T-helper 2 cell treated with Interferon-gamma antibody and Interleukin-4, amounts not matched to agents 5 μg/mL and 100 μg/mL, for 36 hours (primary cell): ENCODE measurements at regions not wholly inside any gene's neighbourhood (a gene's known extent, or its start where the extent isn't known, plus 50 kb on each side); places are given as distances from the start of the nearest gene placed in this dataset.

Source experiments
- DNase-seq: peaks from one replicate; pipeline ENCODE4 v3.0.0; 2021; ENCODE audit warnings: low spot score
- H3K27ac Mint-ChIP-seq: one replicate; pipeline ENCODE4 v1.8.0; 2021; ENCODE audit warnings: mild to moderate bottlenecking, mixed read lengths
- H3K27me3 Mint-ChIP-seq: one replicate; pipeline ENCODE4 v1.8.0; 2021; ENCODE audit warnings: low read depth, mixed read lengths
- H3K36me3 Mint-ChIP-seq: one replicate; pipeline ENCODE4 v1.8.0; 2021; ENCODE audit warnings: low read depth, mixed read lengths
- H3K4me1 Mint-ChIP-seq: one replicate; pipeline ENCODE4 v1.8.0; 2021; ENCODE audit warnings: low read depth, mixed read lengths
- H3K4me3 Mint-ChIP-seq: one replicate; pipeline ENCODE4 v1.8.0; 2022; ENCODE audit warnings: mild to moderate bottlenecking, moderate library complexity, mixed read lengths
- H3K9me3 Mint-ChIP-seq: one replicate; pipeline ENCODE4 v1.8.0; 2021; ENCODE audit warnings: mixed read lengths

DNA sequence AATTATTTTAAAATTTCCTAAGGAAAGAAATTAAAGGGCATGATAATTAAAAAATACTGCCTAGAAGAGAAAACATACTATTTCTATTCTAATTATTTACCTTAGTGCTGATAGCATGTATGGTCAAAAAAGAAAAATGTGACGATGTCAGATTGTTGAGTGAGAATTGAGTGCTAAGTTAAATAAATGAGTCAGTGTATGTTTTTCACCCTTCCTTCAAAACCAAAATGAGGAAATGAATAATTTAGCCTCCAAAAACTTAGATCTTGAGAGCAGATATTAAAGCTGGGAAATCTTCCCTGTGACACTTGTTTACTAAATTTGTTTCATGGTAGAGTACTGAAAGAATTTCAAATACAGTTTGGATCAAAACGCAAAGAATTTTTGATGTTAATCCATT is 58.6 kb upstream of the NYAP2 start:
- Mint-ChIP-seq H3K9me3 (no peaks in the 10 kb centered on the region), H3K27me3 (no peaks in the 10 kb centered on the region), H3K36me3 (no peaks in the 10 kb centered on the region), H3K27ac (no peak overlapping the region), H3K4me3 (no peak overlapping the region), H3K4me1 (no peaks in the 10 kb centered on the region)
- DNase-seq, result no peak

GRCh38 chr2:225337183-225337582 is 62.3 kb upstream of the NYAP2 start:
- no peak for DNase-seq
- Mint-ChIP-seq H3K27me3 (no peaks in the 10 kb centered on the region), H3K9me3 (no peaks in the 10 kb centered on the region), H3K4me1 (no peaks in the 10 kb centered on the region), H3K36me3 (no peaks in the 10 kb centered on the region), H3K4me3 (no peak overlapping the region), H3K27ac (no peak overlapping the region)

DNA sequence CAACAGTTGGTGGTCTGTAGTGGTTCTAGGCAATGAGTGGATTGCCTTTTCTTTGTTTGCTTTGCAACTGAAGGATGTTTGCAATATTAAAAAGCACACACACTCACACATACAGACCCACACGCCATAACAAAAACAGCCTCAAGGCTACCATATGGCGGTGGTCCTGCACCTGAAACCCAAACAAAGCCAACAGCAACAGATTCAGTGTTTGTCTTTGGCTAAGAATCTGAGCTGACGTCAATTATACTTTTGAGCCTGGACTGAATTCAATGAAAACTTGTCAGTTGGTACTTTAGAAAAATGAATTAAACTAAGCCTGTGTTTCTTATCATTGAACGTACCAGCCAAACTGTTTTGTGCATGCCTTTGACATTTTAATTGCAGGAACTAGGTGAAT is 65.0 kb upstream of the NYAP2 start:
- Mint-ChIP-seq H3K4me3 (no peak overlapping the region), H3K36me3 (no peaks in the 10 kb centered on the region), H3K4me1 (no peaks in the 10 kb centered on the region), H3K9me3 (no peaks in the 10 kb centered on the region), H3K27me3 (no peaks in the 10 kb centered on the region), H3K27ac (no peak overlapping the region)
- no peak for DNase-seq

- H3K4me3 Mint-ChIP-seq, result no peak overlapping the region
- H3K27me3 Mint-ChIP-seq, result no peaks in the 10 kb centered on the region
- H3K36me3 Mint-ChIP-seq, result no peaks in the 10 kb centered on the region
- no peaks in the 10 kb centered on the region for H3K9me3 Mint-ChIP-seq
- no peaks in the 10 kb centered on the region for H3K4me1 Mint-ChIP-seq
- H3K27ac Mint-ChIP-seq, result no peak overlapping the region
- no peak for DNase-seq
Observed at GRCh38 chr2:225328192-225328591, 71.3 kb upstream of the NYAP2 start.

- DNase-seq, result no peak
- H3K9me3 Mint-ChIP-seq, result no peaks in the 10 kb centered on the region
- H3K27ac Mint-ChIP-seq, result no peak overlapping the region
- no peaks in the 10 kb centered on the region for H3K4me1 Mint-ChIP-seq
- no peak overlapping the region for H3K4me3 Mint-ChIP-seq
- no peaks in the 10 kb centered on the region for H3K27me3 Mint-ChIP-seq
- H3K36me3 Mint-ChIP-seq, result no peaks in the 10 kb centered on the region
Observed at GRCh38 chr2:225326969-225327368, 72.5 kb upstream of the NYAP2 start.

- Mint-ChIP-seq H3K27ac (no peak overlapping the region), H3K4me3 (no peak overlapping the region), H3K4me1 (no peaks in the 10 kb centered on the region), H3K27me3 (no peaks in the 10 kb centered on the region), H3K36me3 (no peaks in the 10 kb centered on the region), H3K9me3 (no peaks in the 10 kb centered on the region)
- DNase-seq, result no peak
Observed at GRCh38 chr2:225319872-225320271, 79.6 kb upstream of the NYAP2 start.

- Mint-ChIP-seq H3K36me3 (no peaks in the 10 kb centered on the region), H3K27me3 (no peaks in the 10 kb centered on the region), H3K27ac (no peak overlapping the region), H3K4me1 (no peaks in the 10 kb centered on the region), H3K9me3 (no peaks in the 10 kb centered on the region), H3K4me3 (no peak overlapping the region)
- no peak for DNase-seq
Observed at GRCh38 chr2:225318440-225318839, 81.1 kb upstream of the NYAP2 start.

DNA sequence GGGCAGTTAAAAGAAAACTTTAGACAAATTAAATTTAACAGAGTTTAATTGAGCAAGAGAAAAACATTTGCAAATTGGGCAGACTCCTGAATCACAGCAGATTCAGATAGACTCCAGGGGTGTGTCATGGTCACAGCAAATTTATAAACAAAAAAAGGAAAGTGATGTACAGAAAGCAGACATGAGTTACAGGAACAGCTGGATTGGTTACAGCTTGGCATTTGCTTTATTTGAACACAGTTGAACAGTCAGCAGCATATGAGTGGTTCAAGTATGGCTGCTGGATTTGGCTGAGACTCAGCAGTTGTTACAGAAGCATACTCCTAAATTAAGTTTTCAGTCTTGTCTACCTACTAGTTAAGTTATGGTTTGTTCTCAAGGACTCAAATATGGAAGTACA is 82.3 kb upstream of the NYAP2 start:
- no peaks in the 10 kb centered on the region for H3K4me1 Mint-ChIP-seq
- DNase-seq, result no peak
- no peaks in the 10 kb centered on the region for H3K9me3 Mint-ChIP-seq

DNA sequence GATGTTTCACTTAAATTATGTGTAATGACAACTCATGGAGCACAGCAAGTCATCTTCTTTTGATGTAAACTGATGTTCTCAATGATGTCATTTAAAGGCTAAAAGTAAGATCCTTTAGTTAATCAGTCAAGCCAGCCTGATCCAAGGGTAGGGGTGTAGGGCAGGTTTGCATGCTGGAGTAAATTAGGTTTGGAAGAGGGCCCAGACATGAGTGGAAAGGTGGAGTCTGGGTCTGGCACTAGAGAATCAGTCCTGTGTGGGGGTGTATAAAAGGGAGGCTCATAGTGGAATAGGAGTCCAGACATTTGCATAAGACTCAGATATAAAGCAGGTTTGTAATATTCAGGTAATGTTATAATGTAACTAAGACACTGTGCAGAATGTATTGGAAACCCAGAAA is 88.8 kb upstream of the NYAP2 start:
- no peaks in the 10 kb centered on the region for H3K36me3 Mint-ChIP-seq
- peak overlapping the region; percentile 32 for H3K27ac Mint-ChIP-seq
- H3K4me1 Mint-ChIP-seq, result no peaks in the 10 kb centered on the region
- no peaks in the 10 kb centered on the region for H3K27me3 Mint-ChIP-seq
- no peaks in the 10 kb centered on the region for H3K9me3 Mint-ChIP-seq
- no peak for DNase-seq
- no peak overlapping the region for H3K4me3 Mint-ChIP-seq

More for the DNA sequence above, 82.3 kb upstream of the NYAP2 start:
- Mint-ChIP-seq H3K27me3 (no peaks in the 10 kb centered on the region), H3K4me3 (no peak overlapping the region), H3K27ac (no peak overlapping the region), H3K36me3 (no peaks in the 10 kb centered on the region)

- Mint-ChIP-seq H3K4me3 (no peak overlapping the region), H3K36me3 (no peaks in the 10 kb centered on the region), H3K27me3 (no peaks in the 10 kb centered on the region), H3K9me3 (no peaks in the 10 kb centered on the region), H3K27ac (no peak overlapping the region), H3K4me1 (no peaks in the 10 kb centered on the region)
- DNase-seq, result no peak
Observed at GRCh38 chr2:225309516-225309915, 90.0 kb upstream of the NYAP2 start.

GRCh38 chr2:225296951-225297350 is 102.6 kb upstream of the NYAP2 start:
- H3K9me3 Mint-ChIP-seq, result no peaks in the 10 kb centered on the region
- no peak overlapping the region for H3K4me3 Mint-ChIP-seq
- no peak for DNase-seq
- H3K27ac Mint-ChIP-seq, result no peak overlapping the region
- no peaks in the 10 kb centered on the region for H3K27me3 Mint-ChIP-seq
- no peaks in the 10 kb centered on the region for H3K36me3 Mint-ChIP-seq
- H3K4me1 Mint-ChIP-seq, result no peaks in the 10 kb centered on the region

GRCh38 chr2:225295102-225295501 is 104.4 kb upstream of the NYAP2 start:
- Mint-ChIP-seq H3K36me3 (no peaks in the 10 kb centered on the region), H3K27ac (no peak overlapping the region), H3K9me3 (no peaks in the 10 kb centered on the region), H3K4me1 (no peaks in the 10 kb centered on the region), H3K27me3 (no peaks in the 10 kb centered on the region), H3K4me3 (no peak overlapping the region)
- DNase-seq, result no peak

DNA sequence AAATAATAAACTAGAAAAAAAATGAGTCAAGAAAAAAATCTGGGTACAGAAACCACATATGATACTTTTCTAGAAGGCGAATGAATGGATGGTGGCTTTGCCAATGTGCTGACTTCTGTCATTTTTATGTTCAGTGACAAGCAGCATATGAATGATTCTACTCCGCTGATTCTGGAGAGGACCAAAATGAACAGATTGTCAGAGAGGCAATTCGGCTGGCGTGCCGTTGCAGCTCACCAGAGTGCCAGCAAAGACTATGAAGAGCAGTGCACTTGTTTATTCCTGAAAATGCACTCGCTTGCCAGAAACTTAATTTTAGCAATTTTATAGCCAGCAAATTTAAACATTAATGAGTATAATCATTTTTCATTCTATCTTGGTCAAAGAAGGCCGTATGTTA is 105.9 kb upstream of the NYAP2 start:
- Mint-ChIP-seq H3K27me3 (no peaks in the 10 kb centered on the region), H3K4me1 (no peaks in the 10 kb centered on the region)
- no peak for DNase-seq

GRCh38 chr2:225290757-225291400 is 108.6 kb upstream of the NYAP2 start:
- Mint-ChIP-seq H3K4me3 (no peak overlapping the region), H3K27me3 (no peaks in the 10 kb centered on the region), H3K4me1 (no peaks in the 10 kb centered on the region), H3K9me3 (no peaks in the 10 kb centered on the region), H3K27ac (no peak overlapping the region), H3K36me3 (no peaks in the 10 kb centered on the region)
- no peak for DNase-seq

More for the DNA sequence above, 105.9 kb upstream of the NYAP2 start:
- no peaks in the 10 kb centered on the region for H3K9me3 Mint-ChIP-seq
- no peaks in the 10 kb centered on the region for H3K36me3 Mint-ChIP-seq
- no peak overlapping the region for H3K27ac Mint-ChIP-seq
- no peak overlapping the region for H3K4me3 Mint-ChIP-seq

- Mint-ChIP-seq H3K9me3 (no peaks in the 10 kb centered on the region), H3K4me3 (no peak overlapping the region)
- no peak for DNase-seq
Observed at GRCh38 chr2:225289659-225290058, 109.9 kb upstream of the NYAP2 start.

More at GRCh38 chr2:225289659-225290058, 109.9 kb upstream of the NYAP2 start:
- no peaks in the 10 kb centered on the region for H3K36me3 Mint-ChIP-seq
- no peak overlapping the region for H3K27ac Mint-ChIP-seq
- H3K4me1 Mint-ChIP-seq, result no peaks in the 10 kb centered on the region
- no peaks in the 10 kb centered on the region for H3K27me3 Mint-ChIP-seq
